Activated CD4-positive, alpha-beta T cell treated with anti-CD3 and anti-CD28 coated beads for 24 hours (primary cell): ENCODE measurements at regions not wholly inside any gene's neighbourhood (a gene's known extent, or its start where the extent isn't known, plus 50 kb on each side); places are given as distances from the start of the nearest gene placed in this dataset.

Experiments used
- DNase-seq, 2 donors: peaks; one replicate each; pipeline ENCODE4 v3.0.0-alpha.2; 2020; ENCODE audit warnings: low read depth in 2 of 2

GRCh38 chr9:99399474-99399873 is 177.4 kb downstream of the SEC61B start:
- no peak for DNase-seq

GRCh38 chr9:99400184-99400731 is 178.2 kb downstream of the SEC61B start:
- DNase-seq = no peak

- DNase-seq = no peak
Observed at GRCh38 chr9:99401680-99402504, 179.8 kb downstream of the SEC61B start.

GRCh38 chr9:99403371-99403770 is 181.3 kb downstream of the SEC61B start:
- DNase-seq = no peak

GRCh38 chr9:99405359-99405758 is 183.3 kb downstream of the SEC61B start:
- no peak for DNase-seq

- no peak for DNase-seq
Observed at GRCh38 chr9:99406939-99407338, 184.9 kb downstream of the SEC61B start.

- no peak for DNase-seq
Observed at GRCh38 chr9:99411068-99411467, 189.0 kb downstream of the SEC61B start.

- DNase-seq = no peak
Observed at GRCh38 chr9:99411479-99412115, 189.5 kb downstream of the SEC61B start.

- DNase-seq = no peak
Observed at GRCh38 chr9:99412606-99413005, 190.5 kb downstream of the SEC61B start.

- no peak for DNase-seq
Observed at GRCh38 chr9:99414321-99414720, 192.2 kb downstream of the SEC61B start.

GRCh38 chr9:99415606-99416005 is 193.5 kb downstream of the SEC61B start:
- no peak for DNase-seq

- DNase-seq = no peak
Observed at GRCh38 chr9:99416007-99416406, 193.9 kb downstream of the SEC61B start.

- no peak for DNase-seq
Observed at GRCh38 chr9:99419070-99419469, 197.0 kb downstream of the SEC61B start.

GRCh38 chr9:99421369-99421768 is 199.3 kb downstream of the SEC61B start:
- no peak for DNase-seq

- no peak for DNase-seq
Observed at GRCh38 chr9:99425124-99425523, 203.0 kb downstream of the SEC61B start.

- no peak for DNase-seq
Observed at GRCh38 chr9:99425923-99426842, 204.1 kb downstream of the SEC61B start.

- DNase-seq = no peak
Observed at GRCh38 chr9:99427260-99427659, 205.2 kb downstream of the SEC61B start.

- DNase-seq = no peak
Observed at GRCh38 chr9:99430301-99430700, 208.2 kb downstream of the SEC61B start.

- DNase-seq = no peak
Observed at GRCh38 chr9:99431103-99431502, 209.0 kb downstream of the SEC61B start.

- no peak for DNase-seq
Observed at GRCh38 chr9:99432075-99432474, 210.0 kb downstream of the SEC61B start.

- no peak for DNase-seq
Observed at GRCh38 chr9:99433095-99433494, 211.0 kb downstream of the SEC61B start.

GRCh38 chr9:99433555-99433954 is 211.5 kb downstream of the SEC61B start:
- DNase-seq = peak; percentile 14 to 15
